AG04449 (cell line): ENCODE measurements at regions not wholly inside any gene's neighbourhood (a gene's known extent, or its start where the extent isn't known, plus 50 kb on each side); places are given as distances from the start of the nearest gene placed in this dataset.

ENCODE experiments used
- CTCF ChIA-PET: fragments of 350-600 bp; formaldehyde crosslinking; extraction: SDS; loops from one replicate; lab custom pipeline; 2021; ENCODE audit warnings: antibody characterized with exemption; lab: Yijun Ruan, JAX
- POLR2A ChIA-PET: fragments of 400-600, 350-600 bp; formaldehyde crosslinking; extraction: SDS; loops from one replicate; lab custom pipeline; 2020; ENCODE audit warnings: antibody characterized with exemption, inconsistent platforms; lab: Yijun Ruan, JAX
- DNase-seq: peaks from one replicate; pipeline ENCODE4 v3.0.0-alpha.2; 2010; ENCODE audit warnings: low read depth, low spot score
- H3K4me3 ChIP-seq: 2 replicates; pipeline ENCODE4 v1.5.1; 2011; ENCODE audit warnings: low read depth, mild to moderate bottlenecking, control low read depth, low read length
- CTCF ChIP-seq: IDR thresholded peaks from one replicate; pipeline ENCODE4 v1.5.1; 2011; ENCODE audit warnings: mild to moderate bottlenecking, moderate library complexity, low read length, control low read depth, inconsistent platforms; ENCODE audit not compliant: insufficient read depth; ENCODE audit errors: missing control alignments

- no peak for DNase-seq
- ChIA-PET CTCF (no interaction called here), POLR2A (no interaction called here)
- H3K4me3 ChIP-seq: no peak overlapping the region
- no peak for TF ChIP-seq CTCF
These were observed 191.7 kb upstream of the EPHA5 start for GRCh38 chr4:65861993-65862392.

DNA sequence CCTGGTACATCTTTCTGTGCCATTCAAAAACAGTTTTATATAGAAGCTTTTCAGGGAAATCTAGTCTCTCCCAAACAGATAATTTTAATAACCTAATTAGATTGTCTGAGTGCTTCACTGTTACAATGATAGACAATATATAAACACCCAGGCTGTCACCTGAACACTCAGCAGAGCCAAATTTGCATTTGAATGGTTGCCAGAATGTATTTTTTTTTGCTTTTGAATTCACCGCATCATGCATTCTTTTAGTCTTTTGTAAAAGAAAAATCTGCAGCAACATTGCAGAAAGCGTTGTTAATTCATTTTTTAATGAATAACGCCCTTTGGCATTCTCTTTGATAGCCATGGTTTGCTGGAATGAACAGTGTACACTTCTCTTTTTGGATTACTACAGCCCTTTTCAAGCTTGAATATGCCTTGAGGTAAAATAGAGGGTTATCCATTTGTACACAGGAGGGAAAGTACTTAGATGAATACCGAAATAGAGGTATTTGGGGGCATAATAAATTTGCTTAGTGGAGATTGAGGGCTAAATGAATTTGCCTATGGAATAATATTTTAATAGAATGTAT lies 175.0 kb upstream of the EPHA5 start:
- POLR2A ChIA-PET: no interaction called here
- H3K4me3 ChIP-seq: no peak overlapping the region
- DNase-seq: no peak
- CTCF ChIA-PET: no interaction called here
- no peak for TF ChIP-seq CTCF

DNA sequence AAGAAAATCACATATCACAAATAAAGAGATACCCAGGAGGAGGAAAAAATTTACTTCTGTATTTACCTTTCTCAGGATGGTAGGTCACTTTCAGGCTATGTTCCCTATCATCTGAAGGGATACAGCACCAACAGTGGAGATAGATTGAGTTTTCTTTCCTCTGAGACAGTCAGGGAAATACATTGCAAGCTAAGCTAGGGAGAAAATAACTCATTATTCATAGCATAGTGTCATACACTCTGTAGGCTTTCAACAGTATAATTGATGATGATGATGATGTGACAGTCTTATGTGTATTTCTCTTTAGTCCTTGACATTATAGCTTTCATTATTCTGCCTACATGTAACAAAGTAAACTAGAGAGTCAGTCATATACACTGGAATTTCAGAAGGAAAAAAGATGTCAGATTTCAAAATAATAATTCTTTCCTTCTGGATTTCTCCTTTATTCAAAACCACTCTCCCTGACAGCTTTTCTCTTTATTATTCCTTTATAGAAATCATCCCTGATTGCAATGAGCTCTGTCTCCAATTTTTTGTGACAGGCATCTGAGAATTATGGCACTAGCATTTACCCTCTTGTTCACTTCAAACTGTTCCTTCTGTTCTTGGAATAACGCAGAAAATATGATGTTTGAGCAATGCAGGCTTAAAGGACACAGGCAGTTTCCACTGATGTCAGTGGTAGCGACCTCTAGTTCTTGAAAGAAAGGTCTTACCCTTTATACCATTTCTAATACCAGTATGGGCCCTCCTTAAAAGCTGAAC lies 169.1 kb upstream of the EPHA5 start:
- H3K4me3 ChIP-seq: no peak overlapping the region
- ChIA-PET POLR2A (no interaction called here), CTCF (no interaction called here)
- TF ChIP-seq CTCF: no peak
- no peak for DNase-seq

DNA sequence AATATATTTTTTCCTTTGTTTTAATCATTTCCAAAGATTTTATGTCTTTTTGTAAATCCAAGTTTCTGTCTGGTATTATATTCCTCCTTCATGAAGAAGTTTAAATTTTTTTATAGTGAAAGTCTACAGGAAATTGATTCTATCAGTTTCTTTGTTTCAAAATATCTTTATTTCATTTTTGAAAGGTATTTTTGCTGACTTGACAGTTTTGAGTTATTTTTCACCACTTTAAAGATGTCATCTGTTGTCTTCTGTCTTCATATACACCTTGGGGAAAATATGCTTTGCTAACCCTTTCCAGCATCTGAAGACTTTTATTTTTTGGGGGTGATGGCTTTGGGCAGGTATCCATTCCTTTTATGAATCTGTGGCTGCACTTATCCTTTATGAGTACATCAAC lies 164.4 kb upstream of the EPHA5 start:
- DNase-seq: no peak
- ChIA-PET CTCF (no interaction called here), POLR2A (no interaction called here)
- no peak overlapping the region for H3K4me3 ChIP-seq
- no peak for TF ChIP-seq CTCF

GRCh38 chr4:65831828-65832227 lies 161.5 kb upstream of the EPHA5 start:
- no peak for TF ChIP-seq CTCF
- no peak for DNase-seq
- no peak overlapping the region for H3K4me3 ChIP-seq
- POLR2A ChIA-PET: no interaction called here
- CTCF ChIA-PET: no interaction called here

DNA sequence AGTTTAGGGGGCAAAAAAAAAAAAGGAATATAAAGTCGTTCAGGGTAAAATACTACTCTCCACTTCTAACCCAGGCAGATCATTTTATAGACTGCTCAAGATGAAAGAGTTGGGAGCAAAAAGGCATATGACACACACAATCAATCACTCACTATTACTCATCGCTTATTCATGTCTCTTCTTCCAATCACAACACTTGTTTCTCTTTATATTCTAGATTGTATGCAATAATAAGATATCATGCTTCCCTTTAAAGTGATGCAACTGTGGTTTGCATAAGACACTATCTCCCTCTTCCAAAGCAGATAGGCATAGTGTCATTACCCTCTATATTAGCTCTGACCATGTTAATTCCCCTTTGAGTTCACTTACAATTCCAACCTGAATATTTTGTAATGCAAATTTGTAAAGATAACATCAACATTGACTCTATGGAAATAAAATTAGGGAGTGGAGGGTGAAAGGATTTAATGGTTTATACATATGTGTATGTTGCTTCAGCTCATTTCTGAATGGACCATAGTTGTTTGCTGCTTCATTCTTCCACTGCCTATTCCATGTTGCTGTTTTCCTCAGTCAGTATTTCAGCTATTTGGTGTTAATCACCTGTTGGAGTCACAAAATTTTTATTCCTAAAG lies 154.9 kb upstream of the EPHA5 start:
- CTCF ChIA-PET: no interaction called here
- no peak for DNase-seq
- H3K4me3 ChIP-seq: no peak overlapping the region
- TF ChIP-seq CTCF: no peak
- POLR2A ChIA-PET: no interaction called here
